HEK293T (cell line): ENCODE measurements at regions not wholly inside any gene's neighbourhood (a gene's known extent, or its start where the extent isn't known, plus 50 kb on each side); places are given as distances from the start of the nearest gene placed in this dataset.

Experiments used
- BHLHE40 ChIP-seq: fragments of 450-650 bp; IDR thresholded peaks from 2 replicates; pipeline ENCODE4 v1.6.1; 2016; ENCODE audit warnings: mild to moderate bottlenecking, moderate library complexity, borderline replicate concordance
- ELF4 ChIP-seq: fragments of 450-650 bp; IDR thresholded peaks from 2 replicates; pipeline ENCODE4 v1.6.1; 2017; ENCODE audit warnings: antibody characterized with exemption
- FOXK2 ChIP-seq: fragments of 450-650 bp; IDR thresholded peaks from 2 replicates; pipeline ENCODE4 v1.6.1; 2016; ENCODE audit warnings: mild to moderate bottlenecking
- FOXM1 ChIP-seq: fragments of 450-650 bp; IDR thresholded peaks from 2 replicates; pipeline ENCODE4 v1.6.1; 2017; ENCODE audit warnings: mild to moderate bottlenecking, borderline replicate concordance
- L3MBTL2 ChIP-seq: fragments of 450-650 bp; conservative IDR thresholded peaks from 2 replicates; pipeline ENCODE4 v1.6.1; 2016; ENCODE audit warnings: mild to moderate bottlenecking
- NFRKB ChIP-seq: fragments of 450-650 bp; IDR thresholded peaks from 2 replicates; pipeline ENCODE4 v1.6.1; 2016; ENCODE audit warnings: mild to moderate bottlenecking, moderate library complexity
- SP1 ChIP-seq: fragments of 450-650 bp; IDR thresholded peaks from 2 replicates; pipeline ENCODE4 v1.6.1; 2017
- ZNF384 ChIP-seq: fragments of 450-650 bp; IDR thresholded peaks from 2 replicates; pipeline ENCODE4 v1.6.1; 2016
- TF ChIP-seq, protein P1 (sequence below): fragments of 450-650 bp; IDR thresholded peaks from 2 replicates; pipeline ENCODE4 v1.6.1; 2016

DNA sequence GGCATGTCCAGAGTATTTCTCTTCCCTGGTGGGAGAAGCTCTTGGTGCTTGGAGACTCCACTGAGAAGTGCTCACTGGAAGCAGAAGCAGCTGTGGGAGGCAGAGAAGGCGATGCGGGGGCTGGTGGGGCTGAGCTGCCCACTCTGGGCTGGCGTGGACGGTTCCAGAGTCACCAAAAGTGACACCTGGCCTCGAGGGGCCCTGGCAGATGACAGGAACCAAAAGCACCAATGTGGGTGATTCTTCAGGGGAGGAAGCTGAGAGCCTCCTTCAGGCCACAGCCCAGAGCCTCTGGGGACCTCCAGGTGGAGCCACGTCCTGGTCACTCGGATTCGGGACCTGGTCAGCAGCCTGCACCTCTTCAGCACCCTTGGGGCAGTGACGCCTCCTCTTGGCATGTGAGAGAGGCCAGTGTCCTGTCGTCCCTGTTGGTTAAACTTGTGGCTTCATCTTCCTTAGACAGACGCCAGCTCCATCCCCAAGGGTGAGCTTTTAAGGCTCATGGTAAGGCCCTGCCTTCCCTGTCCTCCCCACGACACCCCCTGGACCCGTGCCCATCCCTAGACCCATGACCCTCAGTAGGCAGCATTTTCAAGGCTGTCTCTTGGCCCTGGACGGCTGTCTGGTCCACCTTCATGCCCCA, 78.7 kb upstream of the IRX4 start:
- no peak for TF ChIP-seq BHLHE40
- no peak for TF ChIP-seq ELF4
- no peak for TF ChIP-seq NFRKB
- TF ChIP-seq FOXK2 = no peak
- no peak for TF ChIP-seq FOXM1
- TF ChIP-seq, protein P1, sequence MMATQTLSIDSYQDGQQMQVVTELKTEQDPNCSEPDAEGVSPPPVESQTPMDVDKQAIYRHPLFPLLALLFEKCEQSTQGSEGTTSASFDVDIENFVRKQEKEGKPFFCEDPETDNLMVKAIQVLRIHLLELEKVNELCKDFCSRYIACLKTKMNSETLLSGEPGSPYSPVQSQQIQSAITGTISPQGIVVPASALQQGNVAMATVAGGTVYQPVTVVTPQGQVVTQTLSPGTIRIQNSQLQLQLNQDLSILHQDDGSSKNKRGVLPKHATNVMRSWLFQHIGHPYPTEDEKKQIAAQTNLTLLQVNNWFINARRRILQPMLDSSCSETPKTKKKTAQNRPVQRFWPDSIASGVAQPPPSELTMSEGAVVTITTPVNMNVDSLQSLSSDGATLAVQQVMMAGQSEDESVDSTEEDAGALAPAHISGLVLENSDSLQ = no peak
- no peak for TF ChIP-seq ZNF384
- TF ChIP-seq SP1 = no peak
- no peak for TF ChIP-seq L3MBTL2
